Suprapubic skin (tissue), 3 donors: ENCODE measurements at regions not wholly inside any gene's neighbourhood (a gene's known extent, or its start where the extent isn't known, plus 50 kb on each side); places are given as distances from the start of the nearest gene placed in this dataset.

Experiments used
- CTCF ChIP-seq, 2 donors: fragments of 200-600 bp in 1 of 2; fragments of 450-650 bp in 1 of 2; sonication (generic) in 1 of 2; IDR thresholded peaks; one replicate each; pipeline ENCODE4 v1.5.1; 2016 to 2019; ENCODE audit warnings: antibody characterized with exemption in 2 of 2, mild to moderate bottlenecking in 1 of 2, moderate library complexity in 1 of 2
- EP300 ChIP-seq: sonication (generic); formaldehyde crosslinking; IDR thresholded peaks from one replicate; pipeline ENCODE4 v1.6.1; 2017; ENCODE audit warnings: antibody characterized with exemption
- POLR2A ChIP-seq, 2 donors: fragments of 450-650 bp; IDR thresholded peaks; one replicate each; pipeline ENCODE4 v1.6.1; 2017; ENCODE audit warnings: antibody characterized with exemption in 2 of 2, mild to moderate bottlenecking in 2 of 2, moderate library complexity in 2 of 2

GRCh38 chr11:134501406-134502152, 89.5 kb upstream of the B3GAT1 start:
- TF ChIP-seq CTCF (IDR thresholded peaks at IDR 0.05) (no peak), EP300 (no peak), POLR2A (IDR thresholded peaks at IDR 0.05) (no peak)
